PC-3 (cell line): ENCODE measurements at regions not wholly inside any gene's neighbourhood (a gene's known extent, or its start where the extent isn't known, plus 50 kb on each side); places are given as distances from the start of the nearest gene placed in this dataset.

Experiments
- EZH2 ChIP-seq: fragments of 300-600 bp; sonication (generic); IDR thresholded peaks from one replicate; pipeline ENCODE4 v1.6.1; 2017; ENCODE audit warnings: antibody characterized with exemption, mild to moderate bottlenecking, low read length; ENCODE audit not compliant: unreplicated experiment
- TF ChIP-seq, protein P1 (sequence below): fragments of 300-600 bp; sonication (generic); conservative IDR thresholded peaks from 2 replicates; pipeline ENCODE4 v1.5.1; 2017; ENCODE audit warnings: antibody characterized with exemption, low read depth, mild to moderate bottlenecking, low read length

GRCh38 chr18:55685638-55686037 is 97.6 kb upstream of the TCF4 start:
- TF ChIP-seq, protein P1, sequence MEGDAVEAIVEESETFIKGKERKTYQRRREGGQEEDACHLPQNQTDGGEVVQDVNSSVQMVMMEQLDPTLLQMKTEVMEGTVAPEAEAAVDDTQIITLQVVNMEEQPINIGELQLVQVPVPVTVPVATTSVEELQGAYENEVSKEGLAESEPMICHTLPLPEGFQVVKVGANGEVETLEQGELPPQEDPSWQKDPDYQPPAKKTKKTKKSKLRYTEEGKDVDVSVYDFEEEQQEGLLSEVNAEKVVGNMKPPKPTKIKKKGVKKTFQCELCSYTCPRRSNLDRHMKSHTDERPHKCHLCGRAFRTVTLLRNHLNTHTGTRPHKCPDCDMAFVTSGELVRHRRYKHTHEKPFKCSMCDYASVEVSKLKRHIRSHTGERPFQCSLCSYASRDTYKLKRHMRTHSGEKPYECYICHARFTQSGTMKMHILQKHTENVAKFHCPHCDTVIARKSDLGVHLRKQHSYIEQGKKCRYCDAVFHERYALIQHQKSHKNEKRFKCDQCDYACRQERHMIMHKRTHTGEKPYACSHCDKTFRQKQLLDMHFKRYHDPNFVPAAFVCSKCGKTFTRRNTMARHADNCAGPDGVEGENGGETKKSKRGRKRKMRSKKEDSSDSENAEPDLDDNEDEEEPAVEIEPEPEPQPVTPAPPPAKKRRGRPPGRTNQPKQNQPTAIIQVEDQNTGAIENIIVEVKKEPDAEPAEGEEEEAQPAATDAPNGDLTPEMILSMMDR, result no peak
- no peak for TF ChIP-seq EZH2
